Esophagus muscularis mucosa (tissue), 3 donors: ENCODE measurements at regions not wholly inside any gene's neighbourhood (a gene's known extent, or its start where the extent isn't known, plus 50 kb on each side); places are given as distances from the start of the nearest gene placed in this dataset.

Experiments used
- CTCF ChIP-seq, 3 experiments: fragments of 200-600 bp in 2 of 3; fragments of 450-650 bp in 1 of 3; sonication (generic) in 2 of 3; IDR thresholded peaks; one replicate each; pipeline ENCODE4 v1.5.1; 2017 to 2019; ENCODE audit warnings: antibody characterized with exemption in 3 of 3, mild to moderate bottlenecking in 2 of 3, moderate library complexity in 1 of 3
- EP300 ChIP-seq: sonication (generic); formaldehyde crosslinking; IDR thresholded peaks from one replicate; pipeline ENCODE4 v1.6.1; 2017; ENCODE audit warnings: antibody characterized with exemption

DNA sequence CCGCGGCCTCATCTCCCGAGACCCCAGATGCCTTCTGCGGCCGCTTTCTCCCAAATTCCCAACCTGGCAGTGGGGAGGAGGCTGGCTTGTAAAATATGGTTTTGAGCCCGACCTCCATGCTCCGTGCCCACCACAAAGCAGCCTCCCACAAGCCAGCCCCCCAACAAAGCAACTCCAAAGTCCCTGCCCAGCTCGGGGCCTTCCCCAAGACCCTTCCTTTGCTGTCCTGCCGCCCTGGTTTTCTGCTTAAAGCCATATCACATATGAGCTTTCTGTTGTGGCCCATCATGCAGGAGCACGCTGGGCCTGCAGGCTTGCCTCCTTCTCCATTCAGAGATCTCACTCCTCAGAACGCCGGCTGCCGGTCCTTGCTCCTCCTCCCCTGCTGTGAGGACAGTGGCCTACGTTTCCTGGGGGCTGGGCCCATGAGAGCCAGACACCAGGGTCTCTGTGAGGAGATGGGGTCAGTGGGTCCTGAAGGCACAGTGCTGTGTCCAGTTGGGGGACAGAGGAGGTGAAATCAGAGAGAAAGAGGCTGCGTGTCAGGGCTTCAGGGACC lies 680.0 kb downstream of the BRD1 start:
- no peak for TF ChIP-seq CTCF (IDR thresholded peaks at IDR 0.05)
- no peak for TF ChIP-seq EP300
